22Rv1 (cell line): ENCODE measurements at regions not wholly inside any gene's neighbourhood (a gene's known extent, or its start where the extent isn't known, plus 50 kb on each side); places are given as distances from the start of the nearest gene placed in this dataset.

Source experiments
- H3K27ac ChIP-seq: fragments of 450-650 bp; 2 replicates; pipeline ENCODE4 v1.5.1; 2017
- ZFX ChIP-seq: fragments of 450-650 bp; IDR thresholded peaks from 2 replicates; pipeline ENCODE4 v1.6.1; 2017; ENCODE audit warnings: antibody characterized with exemption, borderline replicate concordance
- TF ChIP-seq, protein P1 (sequence below): fragments of 450-650 bp; IDR thresholded peaks from 2 replicates; pipeline ENCODE4 v1.5.1; 2017; ENCODE audit warnings: mild to moderate bottlenecking

DNA sequence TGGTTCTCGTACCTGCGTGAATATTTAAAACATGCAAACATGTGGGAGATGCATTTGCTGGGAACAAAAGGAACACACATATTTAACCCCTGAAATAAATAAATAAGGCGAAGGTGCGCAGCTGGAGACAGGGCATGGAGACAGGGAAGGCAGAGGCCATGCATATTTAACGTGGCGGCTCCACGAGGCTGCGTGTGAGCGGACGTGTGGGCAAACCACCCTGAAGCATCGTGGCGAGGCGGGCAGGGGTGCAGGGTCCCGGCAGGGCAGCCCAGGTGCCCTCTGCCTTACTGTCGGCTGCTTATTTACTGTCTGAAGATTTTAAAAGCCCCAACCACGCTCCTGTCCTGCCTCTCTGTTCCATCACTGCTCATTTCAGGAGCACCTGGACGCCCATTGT, 104.0 kb upstream of the ACTRT2 start:
- H3K27ac ChIP-seq: no peak overlapping the region
- TF ChIP-seq, protein P1, sequence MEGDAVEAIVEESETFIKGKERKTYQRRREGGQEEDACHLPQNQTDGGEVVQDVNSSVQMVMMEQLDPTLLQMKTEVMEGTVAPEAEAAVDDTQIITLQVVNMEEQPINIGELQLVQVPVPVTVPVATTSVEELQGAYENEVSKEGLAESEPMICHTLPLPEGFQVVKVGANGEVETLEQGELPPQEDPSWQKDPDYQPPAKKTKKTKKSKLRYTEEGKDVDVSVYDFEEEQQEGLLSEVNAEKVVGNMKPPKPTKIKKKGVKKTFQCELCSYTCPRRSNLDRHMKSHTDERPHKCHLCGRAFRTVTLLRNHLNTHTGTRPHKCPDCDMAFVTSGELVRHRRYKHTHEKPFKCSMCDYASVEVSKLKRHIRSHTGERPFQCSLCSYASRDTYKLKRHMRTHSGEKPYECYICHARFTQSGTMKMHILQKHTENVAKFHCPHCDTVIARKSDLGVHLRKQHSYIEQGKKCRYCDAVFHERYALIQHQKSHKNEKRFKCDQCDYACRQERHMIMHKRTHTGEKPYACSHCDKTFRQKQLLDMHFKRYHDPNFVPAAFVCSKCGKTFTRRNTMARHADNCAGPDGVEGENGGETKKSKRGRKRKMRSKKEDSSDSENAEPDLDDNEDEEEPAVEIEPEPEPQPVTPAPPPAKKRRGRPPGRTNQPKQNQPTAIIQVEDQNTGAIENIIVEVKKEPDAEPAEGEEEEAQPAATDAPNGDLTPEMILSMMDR: no peak
- TF ChIP-seq ZFX: no peak

DNA sequence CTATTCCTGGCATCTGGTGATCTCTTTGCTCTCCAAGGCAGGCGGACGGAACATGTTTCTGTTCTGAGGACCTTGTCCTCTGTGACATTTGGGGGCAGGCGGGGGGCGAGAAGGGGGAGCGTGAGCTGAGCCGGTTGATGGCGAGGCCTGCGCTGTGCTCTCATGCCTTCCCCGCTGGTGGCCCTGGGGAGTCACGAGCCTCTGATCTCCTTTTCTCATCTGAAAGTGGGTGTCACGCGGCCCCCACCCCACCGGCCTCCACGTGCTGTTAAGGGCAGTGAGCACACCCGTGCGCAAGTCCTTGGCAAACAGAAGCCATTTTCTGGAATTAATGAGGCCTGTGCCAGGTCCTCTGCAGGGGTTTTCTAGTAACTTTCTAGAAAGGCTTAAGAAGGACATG, 102.8 kb upstream of the ACTRT2 start:
- H3K27ac ChIP-seq: no peak overlapping the region
- TF ChIP-seq ZFX: no peak
- TF ChIP-seq, protein P1: no peak

DNA sequence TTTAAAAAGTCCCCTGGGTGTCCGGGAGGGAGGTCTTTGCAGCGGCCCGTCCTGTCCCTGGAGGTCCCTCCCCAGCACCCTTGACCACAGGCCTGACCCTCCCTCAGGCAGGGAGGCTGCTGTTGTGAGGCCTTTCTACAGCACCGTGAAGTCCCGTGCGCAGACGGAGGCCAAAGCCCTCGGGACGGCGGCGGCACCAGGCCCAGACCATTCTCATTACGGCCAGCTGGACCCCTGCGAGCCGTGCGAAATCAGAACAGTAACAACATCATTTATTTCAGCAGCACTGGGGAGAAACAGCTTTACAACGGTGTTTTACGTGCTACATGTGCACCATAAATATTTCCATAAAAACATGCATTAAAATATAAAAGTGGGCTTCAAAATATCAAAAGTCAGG, 101.4 kb upstream of the ACTRT2 start:
- TF ChIP-seq, protein P1: no peak
- no peak for TF ChIP-seq ZFX
- no peak overlapping the region for H3K27ac ChIP-seq

DNA sequence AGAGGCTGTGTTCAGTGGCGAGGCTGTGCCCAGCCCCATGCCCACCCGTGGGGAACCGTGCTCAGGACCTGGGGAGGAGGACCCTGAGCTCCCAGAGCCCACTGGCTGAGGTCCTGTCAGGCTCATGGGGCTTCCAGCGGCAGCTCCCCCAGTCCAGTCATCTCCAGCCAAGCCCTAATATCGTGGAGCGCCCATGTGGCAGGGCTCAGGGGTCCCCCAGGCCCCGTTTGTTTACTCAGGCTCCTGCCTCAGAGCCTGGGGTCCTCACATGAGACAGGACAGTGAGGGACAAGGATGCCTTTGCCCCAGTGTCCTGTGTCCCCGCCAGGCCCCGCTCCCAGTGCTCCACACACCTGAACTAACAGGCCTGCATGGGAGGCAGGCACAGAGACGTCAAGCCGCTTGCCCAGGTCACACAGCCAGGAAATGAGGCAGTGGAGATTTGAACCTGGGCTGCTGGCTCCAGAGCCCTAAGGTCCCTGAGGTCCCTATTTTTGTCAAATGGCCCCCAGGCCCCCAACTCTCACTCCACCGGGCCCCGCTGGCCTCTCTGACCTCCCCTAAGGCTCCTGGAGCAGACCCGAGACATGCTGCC, 100.7 kb upstream of the ACTRT2 start:
- TF ChIP-seq, protein P1: no peak
- TF ChIP-seq ZFX: no peak
- no peak overlapping the region for H3K27ac ChIP-seq

DNA sequence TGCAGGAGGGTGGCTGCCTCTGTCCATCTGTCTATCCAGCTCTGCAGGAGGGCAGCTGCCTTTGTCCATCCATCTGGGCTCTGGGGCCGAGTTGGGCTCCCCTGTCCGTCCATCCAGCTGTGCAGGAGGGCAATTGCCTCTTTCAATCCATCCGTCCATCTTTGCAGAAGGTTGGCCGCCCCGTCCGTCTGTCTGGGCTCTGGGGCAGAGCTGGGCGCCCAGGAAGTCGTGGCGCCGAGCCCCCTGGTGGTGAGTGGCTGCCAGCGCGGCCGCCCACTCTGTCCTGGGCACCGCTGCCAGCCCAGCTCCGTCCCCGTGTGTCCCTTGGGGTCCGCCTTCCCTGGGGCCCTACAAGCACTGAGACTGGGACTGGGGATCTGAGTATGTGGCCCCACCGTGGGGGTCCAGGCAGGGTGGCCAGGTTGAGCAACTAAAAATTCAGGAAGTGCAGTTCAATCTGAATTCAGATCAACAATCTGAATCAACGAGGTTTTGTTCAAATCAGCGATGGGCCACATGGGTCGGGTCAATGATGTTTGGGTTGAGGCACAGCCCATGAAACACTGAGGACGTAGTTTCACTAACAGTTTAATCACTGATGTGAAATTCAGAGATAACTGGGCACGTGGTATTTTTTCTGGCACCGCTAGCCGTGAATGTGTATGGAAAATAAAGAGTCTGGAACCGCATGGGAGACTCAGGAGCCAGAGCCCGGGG, 99.1 kb upstream of the ACTRT2 start:
- H3K27ac ChIP-seq: no peak overlapping the region
- TF ChIP-seq, protein P1: peak; percentile 79
- TF ChIP-seq ZFX: no peak

DNA sequence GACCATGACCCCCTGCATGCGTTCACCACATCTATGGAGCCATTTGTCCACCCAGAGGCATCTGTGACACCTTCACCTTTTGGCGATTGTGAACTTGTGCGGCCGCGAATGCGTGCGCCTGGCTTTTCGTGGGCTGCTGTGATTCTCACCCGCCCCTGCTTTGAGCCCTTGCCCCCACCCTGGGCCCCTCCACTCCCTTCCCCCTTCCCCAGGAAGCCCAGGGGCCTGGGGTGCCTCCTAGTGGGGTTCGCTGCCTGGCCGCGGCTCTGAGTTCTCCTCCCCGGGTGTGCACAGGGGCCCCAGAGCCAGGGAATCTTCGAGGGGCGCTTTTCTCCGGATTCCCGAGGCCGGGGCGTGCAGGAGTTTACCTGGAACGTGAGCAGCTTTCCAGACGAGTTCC, 97.9 kb upstream of the ACTRT2 start:
- TF ChIP-seq, protein P1: no peak
- TF ChIP-seq ZFX: no peak
- no peak overlapping the region for H3K27ac ChIP-seq

DNA sequence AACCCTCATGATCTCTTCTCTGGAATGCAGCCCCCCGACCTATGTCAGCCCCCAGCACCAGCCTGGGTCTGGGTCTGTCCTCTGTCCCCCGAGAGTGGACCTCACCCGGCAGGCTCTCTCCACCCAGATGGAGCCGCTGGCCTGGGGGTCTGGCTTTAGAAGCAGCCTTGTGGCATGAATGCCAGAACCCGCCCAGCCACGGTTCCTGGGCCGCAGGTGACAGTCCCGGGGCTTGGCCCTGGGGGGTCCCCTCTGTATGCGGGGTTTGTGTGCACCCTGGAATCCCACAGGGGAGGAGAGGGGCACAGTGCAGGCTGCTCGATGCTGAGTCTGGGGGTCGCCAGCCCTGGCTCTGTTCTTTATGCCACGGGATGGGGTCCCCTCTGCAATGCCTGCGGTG, 96.0 kb upstream of the ACTRT2 start:
- no peak overlapping the region for H3K27ac ChIP-seq

More for the DNA sequence above, 96.0 kb upstream of the ACTRT2 start:
- no peak for TF ChIP-seq ZFX
- TF ChIP-seq, protein P1: no peak
